SJCRH30 (cell line): ENCODE measurements at regions not wholly inside any gene's neighbourhood (a gene's known extent, or its start where the extent isn't known, plus 50 kb on each side); places are given as distances from the start of the nearest gene placed in this dataset.

Source experiments
- DNase-seq, 2 experiments: peaks; one replicate each; pipeline ENCODE4 v3.0.0-alpha.2; 2015 to 2020
- H3K27ac ChIP-seq: fragments of 250-450 bp; sonication (Bioruptor Pico); 2 replicates; pipeline ENCODE4 v1.5.1; 2020; ENCODE audit warnings: mild to moderate bottlenecking, moderate library complexity
- H3K27me3 ChIP-seq: fragments of 250-450 bp; sonication (Bioruptor Pico); 2 replicates; pipeline ENCODE4 v1.5.1; 2020; ENCODE audit warnings: mild to moderate bottlenecking, moderate library complexity
- H3K36me3 ChIP-seq: fragments of 250-450 bp; sonication (Bioruptor Pico); 2 replicates; pipeline ENCODE4 v1.5.1; 2020; ENCODE audit warnings: mild to moderate bottlenecking, moderate library complexity
- H3K4me1 ChIP-seq: fragments of 250-450 bp; sonication (Bioruptor Pico); 2 replicates; pipeline ENCODE4 v1.5.1; 2020; ENCODE audit warnings: mild to moderate bottlenecking, moderate library complexity
- H3K4me3 ChIP-seq: fragments of 250-450 bp; sonication (Bioruptor Pico); 2 replicates; pipeline ENCODE4 v1.5.1; 2020; ENCODE audit warnings: mild to moderate bottlenecking, moderate library complexity
- H3K9me3 ChIP-seq: fragments of 250-450 bp; sonication (Bioruptor Pico); replicated peaks from 2 replicates; pipeline ENCODE4 v1.5.1; 2020; ENCODE audit warnings: mild to moderate bottlenecking, moderate library complexity

DNA sequence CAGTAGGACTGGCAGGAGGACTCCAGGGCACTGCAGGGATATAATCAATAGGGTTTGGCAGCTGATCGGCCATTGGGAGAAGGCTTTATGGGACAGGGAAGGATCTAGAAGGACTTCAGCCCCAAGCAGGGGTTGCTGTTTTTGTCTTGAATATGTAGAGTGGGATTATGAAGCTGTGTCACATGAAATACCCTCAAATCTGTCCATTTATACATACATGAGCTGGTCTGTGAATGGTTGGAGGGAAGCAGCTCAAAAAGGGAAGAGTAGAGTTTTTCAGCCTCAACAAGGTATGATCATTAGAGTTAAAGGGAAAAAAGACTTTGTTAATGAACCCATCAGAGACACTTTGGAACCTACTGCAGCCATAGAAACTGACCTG is 98.2 kb upstream of the ZNF217 start:
- no peak overlapping the region for H3K27ac ChIP-seq
- H3K4me1 ChIP-seq: peaks cover 3% of the 10 kb centered on the region; the same call in 1 of the 2 replicates
- DNase-seq: no peak
- no peaks in the 10 kb centered on the region for H3K9me3 ChIP-seq
- H3K27me3 ChIP-seq: peaks cover 3% of the 10 kb centered on the region; the same call in 1 of the 2 replicates
- H3K4me3 ChIP-seq: no peak overlapping the region
- H3K36me3 ChIP-seq: no peaks in the 10 kb centered on the region

DNA sequence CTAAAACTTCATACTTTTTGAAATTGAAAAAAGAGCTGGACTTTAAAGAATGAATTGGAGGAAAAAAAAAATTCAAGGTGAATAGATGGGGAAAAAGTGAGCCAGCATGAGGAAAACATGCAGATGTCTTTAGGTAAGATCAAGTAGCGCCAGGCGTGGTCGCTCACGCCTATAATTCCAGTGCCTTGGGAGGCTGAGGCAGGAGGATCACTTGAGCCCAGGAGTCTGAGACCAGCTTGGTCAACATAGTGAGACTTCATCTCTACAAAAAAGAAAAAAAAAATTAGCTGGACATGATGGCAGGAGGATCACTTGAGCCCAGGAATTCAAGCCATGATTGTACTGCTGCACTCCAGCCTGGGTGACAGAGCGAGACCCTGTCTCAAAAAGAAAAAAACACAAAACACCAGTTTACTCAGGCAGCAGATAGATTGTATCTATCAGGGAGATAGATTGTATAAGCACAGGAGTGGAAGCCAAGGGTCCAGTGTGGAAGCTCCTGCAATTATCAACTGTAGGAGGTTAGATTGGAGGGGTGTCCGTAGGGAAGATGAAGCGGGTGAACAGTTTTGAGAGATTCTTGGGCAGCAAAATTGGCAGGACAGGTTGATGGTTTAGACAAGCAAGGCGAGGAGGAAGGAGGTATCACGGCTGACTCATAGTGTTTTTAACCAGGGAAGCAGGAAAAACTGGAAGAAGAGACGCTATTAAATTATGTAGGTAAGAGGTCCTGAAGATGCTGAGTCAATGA is 97.6 kb upstream of the ZNF217 start:
- no peak for DNase-seq
- Histone ChIP-seq H3K27me3 (peaks cover 3% of the 10 kb centered on the region; the same call in 1 of the 2 replicates), H3K4me3 (no peak overlapping the region), H3K9me3 (no peaks in the 10 kb centered on the region), H3K27ac (no peak overlapping the region), H3K36me3 (no peaks in the 10 kb centered on the region), H3K4me1 (peaks cover 3% of the 10 kb centered on the region; the same call in 1 of the 2 replicates)

DNA sequence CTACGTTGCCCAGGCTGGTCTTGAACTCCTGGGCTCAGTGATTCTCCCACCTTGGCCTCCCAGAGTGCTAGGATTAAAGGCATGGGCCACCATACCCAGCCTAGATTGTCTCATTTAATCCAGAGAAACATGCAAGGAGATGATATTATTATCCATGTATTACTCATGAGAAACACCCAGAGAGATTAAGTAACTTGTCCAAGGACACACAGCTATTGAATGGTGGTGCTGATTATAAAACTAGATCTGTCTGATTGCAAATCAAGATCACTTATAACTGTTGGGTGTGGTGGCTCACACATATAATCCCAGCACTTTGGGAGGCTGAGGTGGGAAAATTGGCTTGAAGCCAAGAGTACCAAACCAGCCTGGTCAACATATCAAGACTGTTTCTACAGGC is 94.4 kb upstream of the ZNF217 start:
- Histone ChIP-seq H3K27me3 (peaks cover 3% of the 10 kb centered on the region; the same call in 1 of the 2 replicates), H3K9me3 (no peaks in the 10 kb centered on the region), H3K36me3 (no peaks in the 10 kb centered on the region), H3K4me1 (peaks cover 3% of the 10 kb centered on the region; the same call in 1 of the 2 replicates), H3K4me3 (no peak overlapping the region), H3K27ac (no peak overlapping the region)
- no peak for DNase-seq

DNA sequence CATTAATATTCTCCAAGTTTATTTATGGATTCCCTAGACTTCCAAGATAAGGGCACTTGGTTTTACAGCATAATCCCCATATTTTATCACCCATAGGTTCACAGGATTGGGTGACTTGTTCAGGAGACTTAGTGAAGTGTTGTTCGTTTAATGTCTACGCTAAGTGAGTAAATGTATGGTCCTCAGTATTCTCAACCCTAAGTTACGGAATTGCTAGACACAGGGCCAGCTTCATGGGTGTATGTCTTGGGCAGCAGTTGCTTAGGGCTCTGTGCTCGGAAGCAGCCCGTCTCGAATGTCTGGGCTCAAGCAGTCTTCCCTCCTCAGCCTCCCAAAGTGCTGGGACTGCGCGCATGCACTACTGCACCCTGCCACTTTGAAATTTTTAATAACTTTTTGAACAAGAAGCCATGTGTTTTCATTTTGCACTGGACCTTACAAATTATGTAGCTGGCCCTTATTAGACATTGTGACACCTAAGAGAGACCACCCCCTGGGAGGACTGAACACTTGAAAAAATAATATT is 91.5 kb upstream of the ZNF217 start:
- Histone ChIP-seq H3K9me3 (no peaks in the 10 kb centered on the region), H3K36me3 (no peaks in the 10 kb centered on the region), H3K27me3 (no peaks in the 10 kb centered on the region), H3K4me3 (no peak overlapping the region), H3K4me1 (peaks cover 4% of the 10 kb centered on the region; the same call in 1 of the 2 replicates), H3K27ac (no peak overlapping the region)
- DNase-seq: no peak

DNA sequence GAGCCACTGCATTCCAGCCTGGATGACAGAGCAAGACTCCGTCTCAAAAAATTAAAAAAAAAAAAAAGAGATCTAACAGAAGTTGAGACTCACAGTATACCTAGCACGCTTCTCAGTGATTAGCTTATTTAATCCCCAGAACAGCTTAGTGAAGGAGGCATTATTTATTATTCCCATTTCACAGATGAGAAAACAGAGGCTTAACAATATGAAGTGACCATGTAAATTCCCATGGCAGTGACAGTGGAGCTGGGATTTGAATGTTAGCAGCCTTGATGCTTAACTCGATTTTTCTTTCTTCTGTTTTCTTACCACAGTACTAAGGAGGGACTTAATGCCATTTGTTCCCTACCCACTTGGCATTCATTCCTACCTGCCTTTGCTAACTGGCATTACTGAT is 89.9 kb upstream of the ZNF217 start:
- DNase-seq: no peak
- peaks cover 14% of the 10 kb centered on the region for H3K4me1 ChIP-seq
- H3K27me3 ChIP-seq: no peaks in the 10 kb centered on the region
- no peaks in the 10 kb centered on the region for H3K36me3 ChIP-seq
- no peak overlapping the region for H3K27ac ChIP-seq
- no peak overlapping the region for H3K4me3 ChIP-seq
- H3K9me3 ChIP-seq: no peaks in the 10 kb centered on the region

DNA sequence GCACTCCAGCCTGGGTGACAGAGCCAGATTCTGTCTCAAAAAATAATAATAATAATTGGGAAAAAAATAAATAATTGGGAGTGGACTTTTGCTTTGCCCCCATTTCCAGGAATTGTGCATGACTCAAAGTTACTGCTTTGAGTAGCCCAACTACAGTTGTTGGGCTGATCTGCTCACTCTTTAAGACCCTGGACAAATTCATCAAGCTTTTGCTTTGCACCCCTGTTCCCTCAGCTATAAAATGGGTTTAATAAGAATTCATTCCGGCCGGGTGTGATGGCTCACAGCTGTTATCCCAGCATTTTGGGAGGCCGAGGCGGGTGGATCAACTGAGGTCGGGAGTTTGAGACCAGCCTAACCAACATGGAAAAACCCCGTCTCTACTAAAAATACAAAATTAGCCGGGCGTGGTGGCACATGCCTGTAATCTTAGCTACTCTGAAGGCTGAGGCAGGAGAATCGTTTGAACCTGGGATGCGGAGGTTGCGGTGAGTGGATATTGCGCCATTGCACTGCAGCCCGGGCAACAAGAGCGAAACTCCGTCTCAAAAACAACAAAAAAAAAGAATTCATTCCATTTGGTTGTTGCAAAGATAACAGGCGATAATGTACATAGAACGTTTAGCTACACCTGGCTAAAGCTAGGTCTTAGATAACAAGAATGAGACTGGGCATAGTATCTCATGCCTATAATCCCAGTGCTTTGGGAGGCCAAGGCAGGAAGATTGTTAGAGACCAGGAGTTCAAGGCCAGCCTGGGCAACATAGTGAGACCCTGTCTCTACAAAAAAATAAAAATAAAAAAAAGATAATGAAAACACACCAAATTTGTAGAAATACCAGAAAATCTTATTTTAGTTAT is 87.9 kb upstream of the ZNF217 start:
- no peak overlapping the region for H3K4me3 ChIP-seq
- no peak for DNase-seq
- peaks cover 22% of the 10 kb centered on the region for H3K4me1 ChIP-seq
- no peak overlapping the region for H3K27ac ChIP-seq
- H3K27me3 ChIP-seq: no peaks in the 10 kb centered on the region
- no peaks in the 10 kb centered on the region for H3K36me3 ChIP-seq
- 0 out of 2 replicates have a peak, but pooled peaks cover 3% of the 10 kb centered on the region for H3K9me3 ChIP-seq

DNA sequence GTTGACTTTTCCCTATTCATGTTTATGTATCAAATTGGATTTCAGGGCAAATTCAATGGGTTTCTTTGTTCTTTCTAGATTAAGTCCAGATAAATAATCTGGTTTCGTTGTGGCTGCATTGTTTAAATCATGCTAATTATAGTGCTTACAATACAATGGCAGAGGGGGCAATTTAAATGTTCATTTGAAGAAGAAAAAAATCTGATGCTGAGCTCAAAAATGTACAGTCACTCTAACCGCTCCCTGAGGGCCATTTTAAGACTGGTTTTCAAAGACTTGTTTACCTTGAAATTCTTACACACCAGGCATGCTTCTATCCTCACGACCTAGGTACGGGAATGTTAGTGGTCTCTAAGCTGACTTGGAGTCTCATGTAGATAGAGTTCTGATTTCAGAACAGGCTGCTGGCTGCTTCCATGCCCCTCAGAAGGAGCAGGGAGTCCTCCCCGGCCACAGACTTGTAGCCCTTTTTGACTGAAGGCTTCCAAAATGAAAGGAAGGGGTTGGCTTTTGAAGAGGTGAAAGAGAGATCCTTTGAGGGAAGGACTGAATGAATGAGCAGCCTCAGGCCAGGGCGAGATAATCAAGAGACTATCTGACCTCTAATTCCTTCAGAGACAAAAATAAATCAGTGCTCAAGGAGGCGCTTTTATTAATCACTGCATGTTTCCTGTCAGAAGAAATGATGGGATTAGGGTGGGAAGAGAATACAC is 86.1 kb upstream of the ZNF217 start:
- Histone ChIP-seq H3K36me3 (no peaks in the 10 kb centered on the region), H3K4me1 (peaks cover 22% of the 10 kb centered on the region)
- DNase-seq: peak in 1 of 2 experiments; percentile 38

DNA sequence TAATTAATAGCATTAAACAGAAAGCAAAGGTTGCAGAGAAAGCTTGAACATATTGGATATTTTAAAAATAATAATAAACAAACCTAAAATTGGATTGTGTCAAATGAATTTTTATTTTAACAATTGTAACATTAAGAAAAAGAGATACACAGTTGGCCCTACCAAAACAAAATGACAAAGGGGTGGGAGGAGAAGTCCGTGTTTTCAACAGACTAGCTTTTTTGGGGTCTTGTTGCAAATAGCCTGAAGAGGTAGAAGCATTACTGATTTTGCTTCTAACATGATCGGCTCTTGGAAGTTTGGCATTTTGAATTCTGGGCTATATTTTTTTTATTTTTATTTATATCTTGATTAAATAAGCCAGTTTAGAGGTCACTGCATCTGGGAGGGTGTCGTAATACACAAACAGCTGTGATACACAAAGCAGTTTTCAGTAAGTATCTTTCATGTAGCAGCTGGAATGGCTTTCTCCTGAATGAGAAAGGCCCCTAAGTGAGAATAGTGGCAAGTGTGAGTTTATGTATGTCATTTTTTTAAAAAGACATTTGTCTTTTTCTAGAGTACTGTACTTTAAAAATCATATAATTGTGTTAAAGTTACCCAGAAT is 85.5 kb upstream of the ZNF217 start:
- 0 out of 2 replicates have a peak, but pooled peaks cover 3% of the 10 kb centered on the region for H3K9me3 ChIP-seq
- H3K27me3 ChIP-seq: no peaks in the 10 kb centered on the region
- DNase-seq: peak in 1 of 2 experiments; percentile 49
- no peaks in the 10 kb centered on the region for H3K36me3 ChIP-seq
- H3K4me1 ChIP-seq: peaks cover 22% of the 10 kb centered on the region
- H3K4me3 ChIP-seq: no peak overlapping the region
- H3K27ac ChIP-seq: no peak overlapping the region

More for the DNA sequence above, 86.1 kb upstream of the ZNF217 start:
- H3K27ac ChIP-seq: no peak overlapping the region
- H3K4me3 ChIP-seq: no peak overlapping the region
- H3K27me3 ChIP-seq: no peaks in the 10 kb centered on the region
- H3K9me3 ChIP-seq: 0 out of 2 replicates have a peak, but pooled peaks cover 3% of the 10 kb centered on the region

DNA sequence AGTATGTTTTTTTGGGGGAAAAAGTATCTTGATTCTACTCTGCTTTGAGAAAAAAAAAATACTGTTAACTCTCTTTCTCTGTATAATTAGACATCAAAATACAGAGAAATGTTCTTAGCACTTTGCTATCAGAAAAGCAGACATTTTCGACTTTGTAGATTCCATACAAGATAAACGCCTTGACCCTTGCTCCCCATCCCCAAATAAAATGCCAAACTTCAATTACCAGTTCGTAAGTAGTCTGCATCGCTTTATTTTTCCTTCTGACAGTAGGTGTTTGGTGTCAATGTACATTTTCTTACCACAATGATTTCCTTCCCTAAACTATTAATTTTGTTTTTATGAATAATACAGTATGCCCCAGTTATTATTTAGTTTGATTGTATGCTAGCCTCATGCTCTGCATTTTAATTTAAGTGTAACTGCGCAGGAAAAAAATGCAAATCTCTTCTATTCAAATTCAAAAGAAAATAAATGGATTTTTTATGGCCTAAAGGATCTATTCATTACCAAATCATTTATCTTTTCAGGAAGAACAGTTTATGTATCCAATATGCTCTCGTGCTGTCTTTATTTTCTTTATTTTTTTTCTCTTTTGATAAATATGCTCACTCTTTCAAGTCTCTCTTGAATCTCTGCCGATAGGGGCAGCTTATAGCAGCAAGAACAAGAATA is 84.8 kb upstream of the ZNF217 start:
- no peak overlapping the region for H3K27ac ChIP-seq
- no peak for DNase-seq
- H3K4me1 ChIP-seq: peaks cover 22% of the 10 kb centered on the region
- H3K4me3 ChIP-seq: no peak overlapping the region
- H3K9me3 ChIP-seq: 0 out of 2 replicates have a peak, but pooled peaks cover 3% of the 10 kb centered on the region
- no peaks in the 10 kb centered on the region for H3K36me3 ChIP-seq
- H3K27me3 ChIP-seq: no peaks in the 10 kb centered on the region

DNA sequence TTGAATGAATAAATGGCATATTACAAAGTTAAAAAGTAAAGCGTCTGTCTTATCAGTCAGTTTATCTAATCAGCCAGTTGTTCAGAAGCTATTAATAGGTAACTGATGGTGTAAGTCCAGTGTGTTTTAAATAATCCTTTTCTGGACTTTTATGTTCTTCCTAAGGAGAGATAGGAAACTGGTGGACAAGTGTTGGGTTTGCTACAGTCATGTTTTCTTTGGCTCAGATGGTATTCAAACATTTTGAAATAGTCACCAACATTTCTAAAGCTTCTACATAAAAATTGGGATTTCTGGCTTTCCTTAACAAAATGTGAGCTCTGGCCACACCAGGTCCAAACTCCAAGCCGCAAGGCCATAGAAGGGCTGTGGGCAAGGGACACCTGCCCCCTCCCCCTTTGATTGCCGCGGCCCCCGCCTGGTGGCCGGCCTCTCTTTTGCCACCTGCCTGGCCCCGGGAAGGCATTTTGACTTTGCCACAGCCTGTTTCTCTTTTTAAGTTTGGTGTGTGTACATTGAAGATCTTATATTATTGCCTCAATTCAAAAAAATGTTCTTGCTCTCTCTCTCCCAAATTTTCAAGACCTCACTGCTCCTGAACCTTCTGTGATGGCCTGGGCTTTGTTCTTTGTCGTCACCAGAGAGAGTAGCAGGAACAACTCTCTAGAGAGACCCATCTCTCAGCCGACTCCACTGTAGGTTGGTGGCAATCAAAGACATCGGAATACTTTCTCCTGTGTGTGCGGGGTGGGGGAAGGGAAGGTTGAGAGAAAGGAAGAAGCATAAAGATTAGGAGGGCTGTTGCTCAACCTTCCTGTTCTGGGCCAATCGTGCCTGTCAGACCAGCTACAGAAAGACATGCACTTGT is 84.0 kb upstream of the ZNF217 start:
- Histone ChIP-seq H3K9me3 (0 out of 2 replicates have a peak, but pooled peaks cover 3% of the 10 kb centered on the region), H3K27ac (no peak overlapping the region), H3K4me1 (peaks cover 23% of the 10 kb centered on the region), H3K27me3 (no peaks in the 10 kb centered on the region), H3K4me3 (no peak overlapping the region), H3K36me3 (no peaks in the 10 kb centered on the region)
- DNase-seq: no peak

DNA sequence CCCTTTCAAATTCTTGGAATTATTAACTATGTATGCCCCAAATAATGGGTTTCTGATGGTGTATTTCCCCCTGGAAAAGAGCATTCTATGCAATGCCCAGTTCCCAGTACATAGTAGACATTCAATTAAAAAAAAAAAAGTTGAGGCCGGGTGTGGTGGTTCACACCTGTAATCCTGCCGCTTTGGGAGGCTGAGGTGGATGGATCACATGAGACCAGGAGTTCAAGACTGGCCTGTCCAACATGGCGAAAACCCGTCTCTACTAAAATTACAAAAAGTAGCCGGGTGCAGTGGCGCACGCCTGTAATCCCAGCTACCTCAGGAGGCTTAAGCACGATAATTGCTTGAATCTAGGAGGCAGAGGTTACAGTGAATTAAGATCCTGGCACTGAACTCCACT is 83.3 kb upstream of the ZNF217 start:
- H3K4me3 ChIP-seq: no peak overlapping the region
- peak in 1 of 2 experiments; percentile 31 for DNase-seq
- 0 out of 2 replicates have a peak, but pooled peaks cover 3% of the 10 kb centered on the region for H3K9me3 ChIP-seq

DNA sequence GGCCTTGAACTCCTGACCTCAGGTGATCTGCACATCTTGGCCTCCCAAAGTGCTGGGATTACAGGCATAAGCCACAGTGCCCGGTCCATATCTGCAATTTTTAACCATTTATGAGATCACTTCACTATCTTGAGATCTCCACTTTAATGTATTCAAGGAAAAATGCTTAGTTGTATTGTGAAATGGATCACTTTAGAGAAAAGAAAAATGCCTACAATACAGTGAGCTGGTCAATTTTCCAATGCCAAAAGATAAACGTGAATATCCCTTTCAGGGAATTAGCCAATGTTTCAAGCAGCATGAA is 82.8 kb upstream of the ZNF217 start:
- no peaks in the 10 kb centered on the region for H3K36me3 ChIP-seq
- H3K4me1 ChIP-seq: peaks cover 26% of the 10 kb centered on the region
- H3K27ac ChIP-seq: no peak overlapping the region
- peaks cover 4% of the 10 kb centered on the region; the same call in 1 of the 2 replicates for H3K9me3 ChIP-seq
- no peak overlapping the region for H3K4me3 ChIP-seq
- H3K27me3 ChIP-seq: no peaks in the 10 kb centered on the region
- no peak for DNase-seq

More for the DNA sequence above, 83.3 kb upstream of the ZNF217 start:
- H3K27ac ChIP-seq: no peak overlapping the region
- H3K4me1 ChIP-seq: peaks cover 26% of the 10 kb centered on the region
- H3K27me3 ChIP-seq: no peaks in the 10 kb centered on the region
- no peaks in the 10 kb centered on the region for H3K36me3 ChIP-seq
